Fibroblast of the aortic adventitia (primary cell): ENCODE measurements at regions not wholly inside any gene's neighbourhood (a gene's known extent, or its start where the extent isn't known, plus 50 kb on each side); places are given as distances from the start of the nearest gene placed in this dataset.

Experiments used
- DNase-seq: peaks from one replicate; pipeline ENCODE4 v3.0.0-alpha.2; 2010; ENCODE audit warnings: low read depth
- H3K4me3 ChIP-seq: 2 replicates; pipeline ENCODE4 v1.5.1; 2011; ENCODE audit warnings: low read depth, mild to moderate bottlenecking, control low read depth, low read length, moderate library complexity
- TF ChIP-seq, protein P1 (sequence below): IDR thresholded peaks from 2 replicates; pipeline ENCODE4 v1.5.1; 2011; ENCODE audit warnings: mild to moderate bottlenecking, low read length, control low read depth, inconsistent platforms; ENCODE audit not compliant: insufficient read depth

DNA sequence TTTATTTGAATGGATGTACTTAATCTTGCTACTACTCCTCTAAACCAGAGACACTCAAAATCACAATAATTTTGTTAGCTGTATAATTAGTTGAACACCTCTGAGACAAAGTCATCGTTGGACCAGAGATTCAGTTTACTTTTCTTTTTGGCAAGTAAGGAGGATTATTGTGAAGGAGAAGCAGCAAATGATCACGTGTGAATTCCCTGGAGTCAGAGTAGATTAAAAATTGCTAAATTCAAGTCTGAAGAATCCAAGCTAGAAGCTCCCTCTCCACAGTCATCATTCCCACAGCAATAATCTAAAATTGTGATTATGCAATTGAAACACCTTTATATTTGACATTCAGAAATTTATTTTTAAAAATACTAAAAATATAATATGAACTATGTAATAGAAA is 484.4 kb downstream of the CMPK2 start:
- no peak for DNase-seq
- no peak overlapping the region for H3K4me3 ChIP-seq
- TF ChIP-seq, protein P1, sequence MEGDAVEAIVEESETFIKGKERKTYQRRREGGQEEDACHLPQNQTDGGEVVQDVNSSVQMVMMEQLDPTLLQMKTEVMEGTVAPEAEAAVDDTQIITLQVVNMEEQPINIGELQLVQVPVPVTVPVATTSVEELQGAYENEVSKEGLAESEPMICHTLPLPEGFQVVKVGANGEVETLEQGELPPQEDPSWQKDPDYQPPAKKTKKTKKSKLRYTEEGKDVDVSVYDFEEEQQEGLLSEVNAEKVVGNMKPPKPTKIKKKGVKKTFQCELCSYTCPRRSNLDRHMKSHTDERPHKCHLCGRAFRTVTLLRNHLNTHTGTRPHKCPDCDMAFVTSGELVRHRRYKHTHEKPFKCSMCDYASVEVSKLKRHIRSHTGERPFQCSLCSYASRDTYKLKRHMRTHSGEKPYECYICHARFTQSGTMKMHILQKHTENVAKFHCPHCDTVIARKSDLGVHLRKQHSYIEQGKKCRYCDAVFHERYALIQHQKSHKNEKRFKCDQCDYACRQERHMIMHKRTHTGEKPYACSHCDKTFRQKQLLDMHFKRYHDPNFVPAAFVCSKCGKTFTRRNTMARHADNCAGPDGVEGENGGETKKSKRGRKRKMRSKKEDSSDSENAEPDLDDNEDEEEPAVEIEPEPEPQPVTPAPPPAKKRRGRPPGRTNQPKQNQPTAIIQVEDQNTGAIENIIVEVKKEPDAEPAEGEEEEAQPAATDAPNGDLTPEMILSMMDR = no peak

DNA sequence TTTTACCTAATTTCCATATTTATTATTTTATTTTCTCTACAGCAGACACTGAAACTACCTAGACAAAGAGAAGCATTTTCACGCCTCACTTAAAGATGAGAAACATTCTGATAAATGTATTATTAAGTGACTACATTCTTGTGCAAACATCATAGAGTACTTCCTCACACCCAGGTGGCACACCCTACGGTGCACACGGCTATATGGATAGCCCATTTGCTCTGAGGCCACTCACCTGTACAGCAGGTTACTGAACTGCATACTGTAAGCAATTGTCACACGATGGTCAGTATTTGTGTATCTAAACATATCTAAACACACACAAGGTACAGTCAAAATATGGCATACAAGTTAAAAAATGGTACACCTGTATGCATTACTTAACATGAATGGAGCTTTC is 481.4 kb downstream of the CMPK2 start:
- TF ChIP-seq, protein P1 = no peak
- no peak overlapping the region for H3K4me3 ChIP-seq
- DNase-seq = no peak

DNA sequence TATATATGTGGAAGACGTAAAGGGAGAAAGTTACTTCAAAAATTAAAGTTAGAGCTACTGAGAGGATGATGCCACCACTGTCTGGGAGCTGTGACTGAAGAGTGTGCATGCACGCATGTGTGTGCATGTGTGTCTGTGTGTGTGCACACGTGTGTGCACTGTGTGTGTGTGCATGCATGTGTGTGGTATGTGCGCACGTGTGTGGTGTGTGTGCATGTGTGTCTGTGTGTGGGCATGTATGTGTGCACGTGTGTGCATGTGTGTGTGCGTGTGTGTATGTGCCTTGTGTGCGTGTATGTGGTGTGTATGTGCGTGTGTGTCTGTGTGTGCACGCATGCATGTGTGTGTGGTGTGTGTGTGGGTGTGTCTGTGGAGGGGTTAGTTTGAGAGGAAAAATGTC is 473.4 kb downstream of the CMPK2 start:
- no peak for DNase-seq
- TF ChIP-seq, protein P1 = no peak
- H3K4me3 ChIP-seq = no peak overlapping the region

DNA sequence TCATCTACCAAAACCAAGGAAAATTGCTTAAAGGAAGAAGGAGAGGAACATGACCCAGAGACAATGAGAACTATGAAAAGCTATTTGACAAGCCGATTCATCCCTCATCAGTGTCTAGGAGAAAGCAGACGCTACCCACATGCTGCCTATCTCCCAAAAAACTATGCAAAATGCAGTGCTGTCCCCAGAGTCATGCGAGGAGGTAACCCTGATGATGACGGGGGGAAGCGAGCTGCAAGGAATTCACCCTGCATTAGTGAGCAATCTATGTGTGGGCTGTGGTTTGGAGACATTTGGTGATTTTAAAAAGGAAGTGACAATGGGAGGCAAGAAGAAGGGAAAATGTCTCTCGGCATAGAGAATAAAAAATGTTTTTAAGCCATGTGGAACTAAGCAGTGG is 472.7 kb downstream of the CMPK2 start:
- TF ChIP-seq, protein P1 = no peak
- DNase-seq = no peak
- no peak overlapping the region for H3K4me3 ChIP-seq

DNA sequence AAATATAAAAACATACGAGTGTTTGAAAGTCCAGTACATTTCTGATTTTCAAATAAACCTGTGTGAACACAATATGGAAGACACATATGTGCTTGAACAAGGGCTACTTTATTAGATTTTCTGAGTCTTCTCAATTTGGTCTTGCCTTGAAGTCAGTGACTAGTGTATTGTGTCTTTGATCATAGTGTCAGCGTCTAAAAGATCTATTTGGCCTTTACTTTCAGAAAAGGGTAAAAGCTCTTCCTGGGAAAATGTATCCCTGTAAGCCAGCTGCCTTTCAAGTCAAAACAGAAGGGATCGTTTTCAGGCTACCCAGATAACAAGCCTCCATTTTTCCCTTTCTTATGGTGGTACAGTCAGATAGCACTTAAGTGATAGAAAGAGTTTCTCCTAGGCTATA is 471.9 kb downstream of the CMPK2 start:
- no peak for DNase-seq
- no peak overlapping the region for H3K4me3 ChIP-seq
- TF ChIP-seq, protein P1 = no peak

DNA sequence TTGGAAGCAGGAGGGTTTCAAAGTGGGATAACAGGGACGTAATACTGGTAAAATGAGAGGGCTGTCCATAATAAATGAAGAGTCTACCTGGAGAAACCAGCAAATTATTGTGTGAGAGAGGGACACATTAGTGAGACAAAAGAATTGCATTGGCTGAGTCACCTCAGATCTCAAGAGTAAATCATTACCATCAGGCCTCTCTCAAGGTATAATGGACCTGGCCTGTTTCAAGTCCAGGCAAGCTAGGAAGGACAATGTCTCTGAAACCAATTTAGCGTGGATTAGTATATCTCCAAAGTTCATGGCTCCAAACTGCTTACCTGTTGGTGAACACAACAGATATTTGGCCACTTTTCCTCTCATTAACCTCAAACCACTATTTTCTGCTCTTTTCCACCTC is 471.4 kb downstream of the CMPK2 start:
- TF ChIP-seq, protein P1 = no peak
- no peak for DNase-seq

DNA sequence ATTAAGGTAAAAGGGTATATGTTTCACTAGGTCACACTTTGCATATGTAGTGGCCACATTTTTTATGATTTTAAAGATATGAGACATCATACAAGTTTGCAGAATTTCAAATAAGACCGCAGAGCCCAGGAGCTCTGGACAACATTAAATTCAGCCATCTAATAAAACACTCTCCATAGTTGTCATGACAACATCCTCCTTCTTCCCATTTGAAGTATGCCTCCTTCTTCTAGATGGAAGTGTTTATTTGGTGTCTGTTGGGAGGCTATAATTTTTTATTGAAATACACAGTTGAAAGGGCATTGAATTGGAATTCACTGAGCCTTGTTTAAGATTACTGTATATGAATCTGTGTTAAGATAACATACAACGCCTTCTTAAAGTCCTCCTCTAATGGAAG is 467.3 kb downstream of the CMPK2 start:
- no peak for DNase-seq
- TF ChIP-seq, protein P1 = no peak
- no peak overlapping the region for H3K4me3 ChIP-seq

More for the DNA sequence above, 471.4 kb downstream of the CMPK2 start:
- no peak overlapping the region for H3K4me3 ChIP-seq
